IPS-NIHi7 (cell line): ENCODE measurements at regions not wholly inside any gene's neighbourhood (a gene's known extent, or its start where the extent isn't known, plus 50 kb on each side); places are given as distances from the start of the nearest gene placed in this dataset.
"Not testable (repeated sequence)": the region's sequence is repeated elsewhere in the genome, so short reads cannot be mapped to it uniquely, and the experiment has no call there.

Experiments
- DNase-seq: peaks from one replicate; pipeline ENCODE4 v3.0.0; 2012; ENCODE audit warnings: mixed read lengths; ENCODE audit errors: extremely low spot score

DNA sequence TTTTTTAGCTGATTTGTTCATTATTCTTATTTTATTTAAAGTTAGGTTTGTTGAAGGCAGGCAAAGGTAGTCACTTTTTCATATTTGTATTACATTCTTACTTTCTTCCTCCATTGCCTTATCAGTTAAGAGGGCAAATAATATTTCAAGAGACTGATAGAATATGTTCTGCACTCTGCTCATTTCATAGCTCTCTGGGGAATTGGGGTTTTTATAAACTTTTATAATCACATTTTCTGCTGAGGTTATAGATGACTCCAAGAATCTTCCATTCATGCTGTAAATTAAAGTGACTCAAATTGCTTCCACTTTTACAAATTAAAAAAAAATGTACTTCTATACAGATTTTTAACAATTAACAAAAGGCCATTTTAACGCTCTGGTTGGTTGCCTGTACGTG lies 142.9 kb upstream of the PLGLB2 start:
- DNase-seq, result not testable (repeated sequence)

DNA sequence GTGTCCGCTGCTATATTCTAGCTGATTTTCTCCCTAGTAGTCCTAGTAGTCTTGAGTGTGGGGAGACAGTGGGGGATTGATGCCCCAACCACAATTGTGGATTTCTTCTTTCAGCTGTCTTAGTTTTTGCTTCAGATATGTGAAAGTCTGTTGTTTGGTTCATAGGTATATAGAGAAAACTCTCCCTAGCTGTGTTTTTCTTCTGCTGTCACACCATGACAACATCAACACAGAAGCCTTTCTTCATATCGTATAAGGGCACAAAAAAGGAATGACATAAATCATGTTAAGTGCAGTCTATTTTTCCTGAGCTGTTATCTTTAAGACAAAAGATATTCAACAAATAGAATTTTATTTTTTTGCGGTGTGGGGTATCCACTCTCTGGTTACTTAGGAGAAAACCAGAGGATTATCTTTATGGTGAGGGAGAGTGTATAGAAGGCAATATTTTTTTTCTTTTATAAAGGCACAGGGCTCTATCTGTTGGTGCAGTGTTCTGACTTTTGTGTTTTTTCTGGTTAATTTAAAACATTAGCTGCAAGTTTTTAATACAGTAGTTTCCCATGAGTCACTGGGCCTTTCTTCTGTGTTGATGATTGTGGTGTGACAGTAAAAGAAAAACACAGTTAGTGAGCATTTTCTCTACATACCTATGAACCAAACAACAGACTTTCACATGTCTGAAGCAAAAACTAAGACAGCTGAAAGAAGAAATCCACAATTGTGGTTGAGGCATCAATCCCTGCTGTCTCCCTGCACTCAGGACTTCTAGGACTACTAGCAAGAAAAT lies 139.3 kb upstream of the PLGLB2 start:
- not testable (repeated sequence) for DNase-seq

DNA sequence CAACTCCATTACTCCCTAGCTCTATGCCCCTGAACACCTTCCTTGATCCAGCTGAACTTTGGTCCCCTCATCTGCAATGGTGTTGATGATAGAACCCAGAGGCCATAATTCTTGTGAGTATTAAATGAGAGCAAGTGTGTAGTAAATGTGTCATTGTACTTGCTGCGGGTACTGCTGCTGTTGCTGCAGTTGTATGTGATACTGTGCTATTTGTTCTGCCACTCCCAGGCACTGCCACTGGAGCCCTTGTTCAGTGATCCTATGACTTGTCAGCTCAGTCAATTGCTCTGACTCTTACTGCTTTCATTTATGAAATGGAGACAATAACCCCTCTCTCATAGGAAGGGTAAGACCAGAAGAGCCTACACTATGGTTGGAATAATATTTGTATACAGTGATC lies 136.9 kb upstream of the PLGLB2 start:
- DNase-seq, result not testable (repeated sequence)

DNA sequence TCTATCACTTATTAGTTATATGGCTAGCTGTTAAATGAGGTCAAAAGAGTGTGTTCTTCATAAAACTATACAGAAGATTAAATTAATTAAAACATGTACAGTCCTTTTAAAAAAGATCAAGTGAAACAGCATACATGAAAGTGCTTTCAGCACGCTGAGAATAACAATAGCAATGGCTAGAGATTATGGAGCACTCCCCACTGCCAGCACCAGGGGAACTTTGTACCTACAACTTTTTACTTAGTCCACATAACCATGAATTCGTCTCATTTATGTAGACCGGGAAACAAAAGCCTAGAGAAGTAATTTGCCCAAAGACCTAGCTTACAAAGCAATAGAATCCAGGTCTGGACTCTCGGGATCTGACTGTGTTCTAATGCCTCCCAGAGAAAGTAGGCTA lies 136.5 kb upstream of the PLGLB2 start:
- not testable (repeated sequence) for DNase-seq

DNA sequence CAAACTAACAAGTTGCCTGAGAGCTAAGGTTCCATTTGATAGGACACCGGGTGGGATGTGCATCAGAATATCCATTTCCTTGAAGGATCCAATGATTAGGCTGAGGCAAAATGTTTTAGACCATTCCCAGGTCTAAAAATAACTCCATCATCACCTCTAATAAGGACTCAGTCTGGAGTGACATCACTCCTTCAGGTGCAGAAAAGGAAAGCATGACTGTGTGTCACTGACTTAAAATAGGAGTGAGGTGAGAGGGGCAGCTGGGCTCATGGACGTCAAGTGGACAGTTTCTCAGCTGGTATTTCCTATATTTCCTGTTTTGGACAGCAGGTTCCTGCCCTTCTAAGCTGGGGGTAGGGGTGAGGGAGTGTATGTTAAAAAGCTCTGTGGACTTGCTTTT lies 135.9 kb upstream of the PLGLB2 start:
- not testable (repeated sequence) for DNase-seq

DNA sequence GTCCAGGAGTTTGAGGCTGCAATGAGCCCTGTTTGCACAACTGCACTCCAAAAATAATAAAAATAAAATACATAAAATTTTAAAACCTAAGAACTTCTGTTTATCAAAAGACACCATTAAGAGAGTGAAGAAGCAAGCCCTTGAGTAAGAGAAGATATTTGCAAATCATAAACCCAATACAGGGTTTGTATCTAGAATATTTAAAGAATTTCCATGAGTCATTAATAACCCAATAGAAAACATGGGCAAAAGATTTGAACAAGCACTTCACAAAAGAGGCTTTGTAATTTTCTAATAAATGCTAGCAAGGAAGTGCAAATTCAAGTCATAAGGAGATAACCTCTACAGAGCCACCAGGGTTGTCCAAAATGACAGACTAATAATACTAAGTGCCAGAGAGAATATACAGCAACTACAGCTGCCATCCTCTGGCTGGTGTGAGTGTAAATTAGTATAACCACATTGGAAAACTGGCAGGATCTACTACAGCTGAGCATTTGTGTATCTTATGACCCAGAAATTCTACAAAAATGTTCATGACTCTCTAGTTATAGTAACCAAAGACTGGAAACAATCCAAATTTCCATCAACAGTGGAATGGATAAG lies 133.0 kb upstream of the PLGLB2 start:
- DNase-seq, result not testable (repeated sequence)

DNA sequence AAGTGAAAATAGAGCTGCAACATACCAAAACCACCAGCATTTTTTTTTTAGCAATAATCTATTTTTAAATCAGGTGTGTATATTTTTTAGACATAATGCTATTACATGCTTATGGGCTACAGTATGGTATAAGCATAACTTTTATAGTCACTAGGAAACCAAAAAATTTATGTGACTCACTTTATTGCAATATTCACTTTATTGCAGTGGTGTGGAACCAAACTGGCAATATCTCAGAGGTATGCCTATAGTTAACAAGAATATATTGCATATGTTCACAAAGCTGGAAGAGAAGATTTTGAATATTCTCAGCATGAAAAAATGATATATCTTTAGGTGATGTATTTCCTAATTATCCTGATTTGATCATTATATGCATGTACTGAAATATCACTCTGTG lies 128.8 kb upstream of the PLGLB2 start:
- DNase-seq, result not testable (repeated sequence)

DNA sequence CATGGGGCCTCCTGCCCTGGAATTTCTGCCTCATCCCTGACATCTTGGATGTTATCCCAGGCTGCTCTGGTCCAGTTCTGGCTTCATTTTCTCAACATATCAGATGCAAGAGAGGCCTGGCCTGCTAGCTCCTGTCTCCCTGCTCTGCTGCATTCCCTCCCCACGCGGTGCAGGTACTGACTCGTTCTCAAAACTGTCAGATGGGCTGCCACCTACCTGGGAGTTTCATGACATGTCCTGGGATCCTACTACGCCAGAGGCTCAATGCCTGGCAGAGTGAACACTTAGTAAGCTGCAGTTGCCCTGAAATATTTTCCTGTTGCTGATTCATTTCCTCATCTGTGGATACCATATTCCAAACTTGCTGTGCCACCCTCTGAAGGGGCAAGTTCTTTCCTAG lies 126.7 kb upstream of the PLGLB2 start:
- DNase-seq, result not testable (repeated sequence)

DNA sequence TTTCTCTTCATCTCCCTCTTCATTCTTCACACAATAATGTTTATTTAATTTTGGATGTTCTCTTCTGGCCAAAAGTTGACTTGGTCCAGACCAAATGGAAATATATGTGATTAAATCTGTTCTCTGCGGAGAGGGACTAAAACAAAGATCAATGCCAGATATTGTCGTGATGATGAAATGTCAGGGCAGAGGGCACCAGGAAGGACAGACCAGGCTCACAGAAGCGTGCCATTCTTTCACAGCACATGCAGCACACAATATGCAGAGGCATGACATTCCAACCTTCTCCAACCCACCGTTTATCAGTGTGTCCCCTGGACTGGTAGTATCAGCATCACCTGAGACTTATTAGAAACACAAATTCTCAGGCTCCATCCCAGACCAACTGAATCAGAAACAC lies 125.2 kb upstream of the PLGLB2 start:
- DNase-seq, result not testable (repeated sequence)

DNA sequence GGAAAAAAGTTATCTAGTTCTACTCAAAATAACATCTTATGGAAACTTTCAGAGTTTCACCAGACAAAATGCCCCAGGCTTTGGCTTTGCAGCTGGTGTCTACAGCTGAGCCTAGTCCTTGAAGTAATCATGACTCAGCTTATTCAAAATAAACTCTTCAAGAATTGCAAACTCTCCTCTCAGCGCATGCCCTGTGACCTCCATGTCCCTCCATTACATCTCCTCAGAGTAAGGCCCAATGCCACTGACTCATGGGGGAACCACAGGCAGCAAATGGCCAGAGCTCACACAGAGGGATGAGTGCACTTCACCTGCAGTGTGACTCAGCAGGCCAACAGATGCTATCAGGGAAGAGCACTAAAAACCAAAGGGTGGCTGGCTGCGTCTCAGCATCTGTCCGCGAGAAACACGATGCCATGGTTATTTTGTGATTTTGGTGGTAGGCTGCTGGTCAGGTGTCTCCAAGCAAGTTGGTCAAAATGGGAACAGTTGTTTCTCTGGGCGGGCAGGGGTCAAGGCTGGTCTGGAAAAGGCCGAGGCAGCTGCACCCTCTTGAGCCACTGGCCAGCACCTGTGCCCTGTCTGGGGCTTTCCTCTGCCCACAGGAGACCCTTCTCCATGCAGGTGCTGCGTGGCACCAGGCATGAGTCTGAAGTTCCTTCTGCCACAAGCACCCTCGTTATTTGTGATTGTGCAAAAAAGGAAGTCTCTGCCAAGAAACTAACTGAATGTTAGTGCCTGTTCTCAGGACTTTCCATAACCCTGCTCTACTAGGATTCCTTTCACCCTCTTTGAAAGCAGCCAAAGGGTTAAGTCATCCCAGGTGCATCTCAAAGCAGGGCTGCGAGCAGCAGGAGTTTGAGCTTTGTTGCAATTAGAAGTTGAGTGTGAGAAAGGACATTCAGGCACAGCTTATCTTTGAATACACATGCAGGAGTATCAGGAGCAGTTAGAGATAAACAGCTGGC lies 118.1 kb upstream of the PLGLB2 start:
- not testable (repeated sequence) for DNase-seq

DNA sequence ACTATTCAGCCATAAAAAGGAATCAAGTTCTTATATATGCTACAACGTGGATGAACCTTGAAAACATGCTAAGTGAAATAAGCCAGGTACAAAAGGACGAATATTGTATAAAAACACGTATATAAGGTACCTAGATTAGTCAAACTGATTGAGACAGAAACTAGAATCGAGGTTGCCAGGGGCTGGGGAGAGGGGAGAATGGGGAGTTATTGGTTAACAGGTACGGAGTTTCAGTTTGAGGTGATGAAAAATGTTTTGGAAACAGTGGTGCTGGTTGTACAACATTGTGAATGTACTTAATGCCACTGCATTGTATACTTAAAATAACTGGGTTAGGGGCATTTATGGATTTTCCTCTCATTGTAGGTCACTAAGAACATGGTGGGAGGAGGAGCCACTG lies 117.0 kb upstream of the PLGLB2 start:
- not testable (repeated sequence) for DNase-seq

DNA sequence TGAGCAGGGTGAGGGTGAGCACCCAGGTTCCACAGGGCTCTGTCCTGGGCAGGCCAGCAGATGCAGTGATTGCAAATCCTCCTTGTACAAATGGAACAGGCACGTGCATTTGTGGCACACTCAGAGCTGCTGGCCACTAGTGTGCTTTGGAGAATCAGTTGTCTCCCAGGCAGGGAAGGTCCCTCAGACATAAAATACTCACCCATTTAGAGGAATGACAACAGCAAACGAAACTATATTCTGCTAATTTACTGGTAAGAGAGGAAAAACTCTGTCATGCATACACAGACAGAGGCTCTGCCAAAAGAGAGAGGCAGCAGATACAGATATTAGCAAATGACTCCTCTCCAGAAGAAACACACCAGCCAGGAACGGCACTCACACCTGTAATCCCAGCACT lies 116.5 kb upstream of the PLGLB2 start:
- not testable (repeated sequence) for DNase-seq

DNA sequence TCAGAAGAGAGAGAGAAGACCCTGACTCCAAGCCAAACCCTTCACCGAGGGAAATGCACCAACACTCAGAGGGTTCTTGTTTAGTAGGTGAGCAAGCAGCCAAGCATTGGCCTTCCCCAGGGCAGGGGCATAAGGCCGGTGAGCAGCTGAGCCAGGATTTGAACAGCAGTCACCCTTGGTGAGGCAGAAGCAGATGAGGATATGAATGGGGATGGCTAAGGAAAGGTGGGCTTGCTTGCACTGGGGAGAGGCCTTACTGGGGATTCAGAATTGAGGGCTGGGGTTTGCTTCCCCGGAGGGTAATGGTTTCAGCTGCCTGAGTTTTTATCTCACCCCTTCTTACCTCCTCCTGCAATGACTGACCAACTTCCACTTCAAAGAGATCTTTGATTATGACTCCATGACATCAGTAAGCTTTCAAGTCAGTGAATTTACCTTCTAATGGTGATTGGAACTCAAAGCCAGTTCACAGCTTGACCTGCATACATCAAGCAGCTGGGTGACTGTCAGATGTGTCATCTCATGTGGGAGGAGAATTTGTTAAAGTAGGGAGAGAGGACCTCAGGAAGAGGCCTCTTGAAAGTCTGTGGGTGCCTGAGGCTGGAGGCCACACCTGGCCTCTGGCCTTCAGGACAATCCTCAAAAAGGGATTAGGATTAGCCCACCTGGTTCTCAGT lies 114.5 kb upstream of the PLGLB2 start:
- DNase-seq, result not testable (repeated sequence)

DNA sequence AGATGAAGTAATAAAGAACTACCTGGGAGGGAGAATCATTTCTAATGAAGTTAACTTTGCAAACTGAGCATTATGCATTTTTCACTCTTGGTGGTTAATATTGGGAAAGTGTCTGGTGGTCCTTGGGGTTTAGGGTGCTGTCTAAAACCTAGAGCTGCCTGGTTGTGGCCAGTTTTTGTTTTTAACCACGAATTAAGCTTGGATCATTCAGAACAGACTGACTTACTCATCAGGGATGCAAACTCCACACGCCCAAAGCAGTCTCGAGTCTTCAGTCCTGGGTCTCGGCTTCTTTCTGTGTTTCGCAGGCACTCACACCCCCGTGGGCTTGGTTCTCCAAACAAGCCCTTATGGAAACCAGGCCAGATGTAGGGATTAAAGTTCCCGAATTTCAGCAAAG lies 113.8 kb upstream of the PLGLB2 start:
- not testable (repeated sequence) for DNase-seq

DNA sequence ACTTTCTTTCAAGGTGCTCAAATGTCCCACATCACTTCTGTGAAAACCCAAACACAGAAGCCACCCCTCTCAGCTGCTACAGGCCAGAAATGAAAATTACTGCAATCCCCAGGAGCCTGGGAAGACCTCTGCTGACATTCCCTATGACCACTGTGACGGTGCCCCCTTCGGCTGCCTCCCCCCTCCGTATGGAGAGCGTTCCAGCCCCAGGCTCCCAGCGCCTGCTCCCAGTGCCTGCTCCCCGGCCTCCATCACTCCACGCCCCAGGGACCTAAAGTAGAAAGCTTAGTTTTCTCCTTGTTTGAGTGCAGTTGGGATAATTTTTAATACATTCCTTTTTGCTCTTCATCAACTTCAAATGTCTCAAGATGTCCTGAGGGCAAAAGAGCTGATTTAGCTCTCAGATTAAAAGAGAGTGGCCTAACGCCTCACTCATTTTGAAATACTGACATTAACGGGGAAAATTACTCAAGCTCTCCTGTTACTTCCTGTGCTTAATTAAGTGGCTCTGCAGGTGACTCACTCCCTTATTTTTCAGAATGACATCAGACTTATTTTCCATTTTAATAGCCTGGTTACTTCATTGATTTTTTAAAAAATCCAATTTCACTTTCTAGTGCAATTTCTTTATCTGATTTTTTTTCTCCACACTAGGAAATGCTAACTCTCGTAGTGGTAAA lies 112.8 kb upstream of the PLGLB2 start:
- DNase-seq, result peak; percentile 19

DNA sequence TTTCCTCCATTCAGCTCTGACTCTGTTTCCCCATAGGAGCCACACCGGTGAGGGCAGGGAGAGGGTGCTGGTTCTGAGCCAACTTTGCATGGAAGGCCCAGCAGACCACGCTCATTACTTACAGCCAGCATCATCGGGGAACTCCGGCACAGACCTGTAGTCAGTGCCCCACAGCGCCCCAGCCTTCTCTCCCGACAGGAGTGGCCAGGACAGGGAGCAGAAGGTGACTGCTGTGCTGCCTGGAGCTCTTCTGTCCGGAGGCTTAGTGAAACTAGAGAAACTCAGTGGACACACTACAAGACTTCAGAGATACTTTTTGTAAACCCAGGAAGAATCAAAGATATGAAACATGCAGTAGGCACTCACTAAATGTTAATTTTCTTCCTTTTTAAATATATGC lies 111.6 kb upstream of the PLGLB2 start:
- not testable (repeated sequence) for DNase-seq

DNA sequence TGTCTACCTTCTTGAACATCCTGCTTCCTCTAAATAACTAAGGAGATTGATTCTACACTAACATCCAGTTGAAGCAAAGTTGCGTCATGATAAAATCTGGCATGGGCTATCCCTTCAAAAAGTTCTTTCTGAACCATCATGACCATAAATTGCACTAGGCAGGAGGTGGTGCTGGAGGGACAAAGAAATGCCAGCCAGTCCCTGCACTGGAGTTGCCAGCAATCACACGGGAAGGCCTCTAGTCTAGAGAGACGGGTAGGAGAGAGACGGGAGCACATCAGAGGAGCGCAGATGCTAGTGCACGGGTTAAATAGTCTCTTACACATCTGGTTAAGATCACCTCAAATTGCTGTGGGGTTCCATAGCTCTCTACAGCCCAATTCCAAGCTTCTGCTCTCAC lies 111.2 kb upstream of the PLGLB2 start:
- DNase-seq, result not testable (repeated sequence)

DNA sequence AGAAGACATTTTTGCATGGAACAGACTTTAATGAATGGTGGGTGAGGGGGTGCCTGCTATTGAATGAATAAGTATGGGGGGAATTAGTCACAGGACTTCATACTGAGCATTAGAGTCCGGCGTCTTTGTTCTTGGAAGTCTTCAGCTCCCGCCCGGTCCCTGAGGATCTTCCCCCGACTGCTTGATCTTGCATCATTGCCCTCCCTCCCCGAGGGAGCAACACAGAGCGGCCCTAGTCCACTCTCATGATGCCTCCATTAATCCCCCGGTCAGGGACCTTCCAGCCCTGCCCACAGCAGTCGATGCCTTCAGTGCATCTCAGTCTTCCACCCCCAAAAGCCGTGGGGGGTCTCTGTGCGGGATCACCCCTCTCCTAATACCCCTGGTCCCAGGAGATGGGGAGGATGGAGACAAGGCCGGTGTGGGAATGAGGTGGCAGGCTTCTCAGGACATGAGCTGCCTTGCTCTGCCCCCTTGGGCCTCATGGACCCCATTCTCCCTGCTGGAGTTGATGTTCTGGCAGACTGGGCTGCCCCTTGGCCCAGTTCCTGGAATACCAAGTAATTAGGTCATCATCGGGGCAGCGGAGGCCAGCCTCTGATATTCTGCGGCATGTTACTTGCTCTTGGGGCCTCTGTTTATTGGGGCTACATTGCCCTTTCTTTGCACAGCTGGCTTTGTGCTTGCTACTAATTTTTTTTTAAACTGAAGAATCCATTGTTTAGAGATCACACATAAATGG lies 110.5 kb upstream of the PLGLB2 start:
- not testable (repeated sequence) for DNase-seq

DNA sequence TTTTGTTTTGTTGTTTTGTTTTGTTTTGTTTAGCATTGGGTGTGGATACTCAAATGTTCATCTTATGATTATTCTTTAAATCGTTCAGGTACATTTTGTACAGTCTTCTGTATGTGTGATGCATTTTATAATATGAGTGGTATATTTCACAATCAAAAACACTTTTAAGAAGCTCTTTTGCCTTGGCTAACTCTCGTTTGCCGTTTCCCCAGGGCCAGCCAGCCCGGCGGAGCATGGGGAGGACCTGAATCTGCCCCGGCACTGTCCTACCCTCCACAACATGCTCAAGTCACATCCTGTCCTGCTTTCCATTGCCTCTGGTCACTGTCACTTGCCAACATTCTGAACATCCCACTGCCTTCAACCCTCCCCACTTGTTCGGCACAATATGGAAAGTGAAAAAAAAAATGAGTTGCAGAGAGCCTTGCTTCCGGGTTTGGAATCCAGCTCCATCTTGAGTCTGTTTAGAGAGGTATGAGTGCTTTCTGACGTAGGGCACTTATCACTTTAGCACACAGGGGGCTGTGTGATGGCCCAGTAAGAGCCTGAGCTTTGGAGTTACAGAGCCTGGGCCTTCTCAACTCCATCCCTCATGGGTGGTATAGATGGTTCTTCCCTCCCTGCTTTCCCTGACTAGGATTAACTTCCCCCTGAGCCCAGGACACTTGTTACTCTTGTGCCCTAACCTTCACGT lies 109.6 kb upstream of the PLGLB2 start:
- DNase-seq, result not testable (repeated sequence)

DNA sequence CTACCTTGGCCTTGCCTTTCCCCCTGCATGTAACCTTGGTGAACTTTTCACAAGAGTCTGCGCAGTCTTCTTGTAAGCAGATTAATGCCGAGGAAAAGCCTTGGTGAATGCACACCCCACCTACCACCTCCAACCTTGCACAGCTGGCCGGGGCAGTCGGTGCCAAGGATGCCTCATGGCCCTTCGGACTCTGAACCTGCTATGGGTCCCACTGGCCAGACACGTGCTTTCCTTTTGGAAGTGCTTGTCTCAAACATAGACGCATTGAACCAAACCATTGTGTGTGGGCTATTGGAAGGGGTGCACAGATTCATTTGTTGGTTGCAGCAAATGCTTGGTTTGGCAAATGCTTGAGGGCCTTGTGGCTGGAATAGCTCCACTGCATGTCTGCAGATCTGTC lies 109.0 kb upstream of the PLGLB2 start:
- DNase-seq, result not testable (repeated sequence)
